PFSK-1 (cell line): ENCODE measurements at regions not wholly inside any gene's neighbourhood (a gene's known extent, or its start where the extent isn't known, plus 50 kb on each side); places are given as distances from the start of the nearest gene placed in this dataset.

Experiments used
- FOXP2 ChIP-seq: optimal IDR thresholded peaks from 2 replicates; pipeline ENCODE3; 2011; ENCODE audit warnings: borderline replicate concordance, control low read depth, inconsistent platforms; ENCODE audit not compliant: insufficient read depth; ENCODE audit errors: extremely low read length, extremely low read depth
- POLR2AphosphoS5 ChIP-seq: IDR thresholded peaks from 2 replicates; pipeline ENCODE4 v1.6.1; 2012; ENCODE audit warnings: low read depth, mild to moderate bottlenecking, control low read depth, low read length, moderate library complexity
- REST ChIP-seq, 2 experiments: IDR thresholded peaks; 2 replicates each; pipeline versions ENCODE4 v1.6.1 to v1.8.0; 2011 to 2012; ENCODE audit warnings: low read depth in 2 of 2, low read length in 2 of 2, control low read depth in 1 of 2, inconsistent platforms in 1 of 2, mild to moderate bottlenecking in 1 of 2, moderate library complexity in 1 of 2; ENCODE audit not compliant: insufficient read depth in 1 of 2
- SIN3A ChIP-seq: IDR thresholded peaks from 2 replicates; pipeline ENCODE4 v1.6.1; 2012; ENCODE audit warnings: mild to moderate bottlenecking, low read length, moderate library complexity, borderline replicate concordance; ENCODE audit not compliant: insufficient read depth
- TAF1 ChIP-seq: IDR thresholded peaks from 2 replicates; pipeline ENCODE4 v1.6.1; 2012; ENCODE audit warnings: low read length, control low read depth, borderline replicate concordance; ENCODE audit not compliant: insufficient read depth

GRCh38 chr9:86749161-86749893, 198.0 kb downstream of the GAS1 start:
- no peak for TF ChIP-seq POLR2AphosphoS5
- TF ChIP-seq REST (IDR thresholded peaks at IDR 0.05; ENCODE audit: insufficient read depth in 1 of 2, low read depth in 2 of 2, low read length in 2 of 2) = no peak
- TF ChIP-seq TAF1 = no peak
- no peak for TF ChIP-seq FOXP2
- no peak for TF ChIP-seq SIN3A
